ENCODE measurements at regions not wholly inside any gene's neighbourhood (a gene's known extent, or its start where the extent isn't known, plus 50 kb on each side); places are given as distances from the start of the nearest gene placed in this dataset.
"Not testable (repeated sequence)": the region's sequence is repeated elsewhere in the genome, so short reads cannot be mapped to it uniquely, and the experiment has no call there.

DNA sequence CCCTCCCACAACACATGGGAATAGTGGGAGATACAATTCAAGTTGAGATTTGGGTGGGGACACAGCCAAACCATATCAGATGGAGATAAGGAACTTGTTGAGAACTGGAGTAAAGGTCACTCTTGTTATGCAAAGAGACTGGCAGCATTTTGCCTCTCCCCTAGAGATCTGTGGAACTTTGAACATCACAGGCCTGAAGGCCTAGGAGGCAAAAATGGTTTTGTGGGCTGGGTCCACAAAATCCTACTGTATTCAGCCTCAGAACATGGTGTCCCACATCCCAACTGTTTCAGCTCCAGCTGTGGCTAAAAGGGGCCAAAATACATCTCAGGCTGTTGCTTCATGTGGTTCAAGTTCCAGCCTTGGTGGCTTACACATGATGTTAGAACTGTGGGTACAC is 1247.8 kb upstream of the IGFBP7 start:
- Mint-ChIP-seq H3K4me1 (no peaks in the 10 kb centered on the region), H3K27me3 (no peaks in the 10 kb centered on the region), H3K9me3 (peaks cover 6% of the 10 kb centered on the region), H3K4me3 (no peak overlapping the region), H3K27ac (no peak overlapping the region), H3K36me3 (no peaks in the 10 kb centered on the region)
- ATAC-seq (ENCODE audit: low read depth) (no peak), DNase-seq (ENCODE audit: low spot score in 2 of 2) (no peak)

DNA sequence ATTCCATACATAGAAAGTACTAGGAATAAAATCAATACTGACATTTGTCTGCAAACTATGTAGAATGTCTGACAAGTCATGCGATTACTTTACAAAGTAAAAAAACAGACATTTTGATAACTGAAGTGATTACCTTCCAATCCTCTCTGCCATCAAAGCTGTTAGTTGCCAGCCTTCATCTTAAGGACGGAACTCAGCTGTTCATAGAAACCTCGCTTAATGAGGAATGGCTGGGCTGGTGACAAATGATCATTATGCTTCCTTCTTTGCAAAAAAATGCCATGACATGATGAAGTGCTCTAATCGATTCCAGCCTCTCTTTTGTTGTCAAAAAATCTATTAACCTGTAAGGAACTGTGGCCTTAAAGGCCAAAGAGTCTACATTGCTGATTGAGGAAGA is 1214.9 kb upstream of the IGFBP7 start:
- no peaks in the 10 kb centered on the region for H3K4me1 Mint-ChIP-seq
- H3K36me3 Mint-ChIP-seq = no peaks in the 10 kb centered on the region
- ATAC-seq (ENCODE audit: low read depth) (no peak), DNase-seq (ENCODE audit: low spot score in 2 of 2) (no peak)
- no peak overlapping the region for H3K27ac Mint-ChIP-seq
- H3K27me3 Mint-ChIP-seq = no peaks in the 10 kb centered on the region
- H3K4me3 Mint-ChIP-seq = no peak overlapping the region
- H3K9me3 Mint-ChIP-seq = peaks cover 2% of the 10 kb centered on the region

DNA sequence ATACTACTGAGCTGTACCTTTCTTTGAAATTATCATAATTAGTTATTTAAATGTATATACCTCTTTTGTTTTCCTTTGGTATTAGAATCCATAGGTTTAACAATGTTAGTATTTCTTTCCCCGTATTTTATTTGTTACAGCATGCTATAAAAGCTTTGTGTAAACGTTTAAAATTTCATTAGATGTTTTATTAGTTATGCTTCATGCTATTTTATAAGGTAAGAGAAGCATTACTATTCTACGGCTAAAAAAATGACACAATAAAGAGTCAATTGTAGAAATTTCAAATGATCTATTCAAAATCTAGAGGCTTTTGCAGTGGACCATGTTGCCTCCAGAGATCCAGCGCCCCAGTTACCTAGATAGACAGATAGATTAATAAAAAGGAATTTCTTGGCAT is 1203.3 kb upstream of the IGFBP7 start:
- no peak for ATAC-seq (ENCODE audit: low read depth)
- no peaks in the 10 kb centered on the region for H3K4me1 Mint-ChIP-seq

DNA sequence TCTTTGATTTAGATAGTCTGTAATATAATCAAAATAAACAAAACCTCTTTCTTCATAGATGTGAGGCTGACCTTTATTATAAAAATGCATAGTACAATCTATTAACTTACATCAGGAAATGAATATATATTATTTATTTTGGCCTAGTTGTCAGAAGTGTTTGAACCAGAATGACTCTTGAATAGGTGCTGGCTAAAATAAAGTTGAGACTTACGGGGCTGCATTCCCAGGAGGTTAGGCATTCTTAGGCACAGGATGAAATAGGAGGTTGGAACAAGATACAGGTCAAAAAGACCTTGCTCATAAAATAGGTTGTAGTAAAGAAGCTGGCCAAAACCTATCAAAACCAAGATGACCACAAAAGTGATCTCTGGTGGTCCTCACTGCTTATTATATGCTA is 1193.3 kb upstream of the IGFBP7 start:
- Mint-ChIP-seq H3K4me3 (no peak overlapping the region), H3K4me1 (no peaks in the 10 kb centered on the region), H3K27me3 (no peaks in the 10 kb centered on the region), H3K27ac (no peak overlapping the region), H3K36me3 (no peaks in the 10 kb centered on the region), H3K9me3 (peaks cover 5% of the 10 kb centered on the region)
- DNase-seq (ENCODE audit: low spot score in 2 of 2) (no peak), ATAC-seq (ENCODE audit: low read depth) (no peak)

More for the DNA sequence above, 1203.3 kb upstream of the IGFBP7 start:
- no peak overlapping the region for H3K4me3 Mint-ChIP-seq
- no peak overlapping the region for H3K27ac Mint-ChIP-seq
- DNase-seq (ENCODE audit: low spot score in 2 of 2) = no peak
- no peaks in the 10 kb centered on the region for H3K9me3 Mint-ChIP-seq
- no peaks in the 10 kb centered on the region for H3K36me3 Mint-ChIP-seq
- no peaks in the 10 kb centered on the region for H3K27me3 Mint-ChIP-seq

DNA sequence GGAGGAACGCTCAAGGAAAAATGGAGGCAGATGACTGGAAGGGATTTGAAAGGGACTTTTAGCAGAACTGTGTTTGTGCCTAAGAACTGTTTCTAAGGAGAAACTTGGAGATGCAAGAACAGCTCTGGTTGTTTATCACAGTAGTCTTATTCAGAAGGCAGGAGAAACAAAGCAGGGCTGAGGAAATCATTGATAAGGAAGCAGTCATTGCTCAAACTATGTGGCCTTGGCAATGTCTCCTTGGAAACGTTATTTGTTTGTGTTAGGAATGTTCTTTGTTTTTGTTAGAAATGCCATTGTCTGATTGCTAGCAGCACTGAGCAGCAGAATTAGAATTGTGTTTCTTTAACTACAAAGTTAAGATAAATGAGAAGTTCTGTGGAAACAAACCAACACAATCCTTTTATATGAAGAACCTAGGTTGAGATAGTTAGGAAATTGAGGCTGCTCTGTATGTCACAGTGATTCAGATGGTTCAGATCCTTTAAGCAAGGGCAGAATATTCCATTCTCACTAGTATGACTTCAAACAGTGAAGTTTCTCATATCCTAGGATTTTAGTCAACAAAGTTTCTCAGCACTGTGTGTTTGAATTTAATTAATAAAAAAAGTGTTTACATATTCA is 1191.3 kb upstream of the IGFBP7 start:
- DNase-seq (ENCODE audit: low spot score in 2 of 2) (no peak), ATAC-seq (ENCODE audit: low read depth) (no peak)
- Mint-ChIP-seq H3K9me3 (peaks cover 5% of the 10 kb centered on the region), H3K36me3 (no peaks in the 10 kb centered on the region), H3K4me1 (no peaks in the 10 kb centered on the region), H3K27ac (no peak overlapping the region), H3K27me3 (no peaks in the 10 kb centered on the region), H3K4me3 (no peak overlapping the region)

DNA sequence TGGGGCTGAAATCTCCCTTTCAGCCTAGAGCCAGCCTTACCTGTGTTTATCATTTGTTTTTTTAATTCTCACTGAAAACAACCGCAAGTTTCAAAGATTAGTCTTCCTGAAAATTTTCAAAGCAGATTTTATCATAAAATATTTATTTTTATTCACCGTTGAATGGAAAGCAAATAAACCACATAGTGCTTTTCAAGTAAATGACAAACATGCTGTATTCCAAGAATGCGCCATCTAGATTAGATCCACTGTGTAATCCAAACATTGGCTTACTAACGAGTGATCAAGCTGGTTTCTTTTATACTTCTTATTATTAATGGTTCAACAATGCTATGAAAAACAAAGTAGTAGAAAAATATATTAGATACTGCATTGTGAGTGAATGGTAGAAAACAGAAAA is 1176.2 kb upstream of the IGFBP7 start:
- H3K9me3 Mint-ChIP-seq = peaks cover 4% of the 10 kb centered on the region
- H3K27me3 Mint-ChIP-seq = no peaks in the 10 kb centered on the region
- no peaks in the 10 kb centered on the region for H3K36me3 Mint-ChIP-seq
- ATAC-seq (ENCODE audit: low read depth) = no peak
- H3K27ac Mint-ChIP-seq = no peak overlapping the region
- no peaks in the 10 kb centered on the region for H3K4me1 Mint-ChIP-seq
- no peak overlapping the region for H3K4me3 Mint-ChIP-seq
- DNase-seq (ENCODE audit: low spot score in 2 of 2) = no peak

DNA sequence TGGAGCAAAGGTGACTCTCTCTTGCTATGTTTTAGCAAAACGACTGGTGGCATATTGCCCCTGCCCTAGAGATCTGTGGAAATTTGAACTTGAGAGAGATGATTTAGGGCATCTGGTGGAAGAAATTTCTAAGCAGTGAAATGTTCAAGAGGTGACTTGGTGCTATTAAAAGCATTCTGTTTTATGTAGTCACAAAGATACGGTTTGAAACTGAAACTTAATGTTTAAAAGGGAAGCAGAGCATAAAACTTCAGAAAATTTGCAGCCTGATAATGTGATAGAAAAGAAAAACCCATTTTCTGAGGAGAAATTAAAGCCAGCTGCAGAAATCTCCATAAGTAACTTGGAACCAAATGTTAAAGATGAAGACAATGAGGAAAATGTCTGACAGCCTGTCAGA is 1170.7 kb upstream of the IGFBP7 start:
- H3K9me3 Mint-ChIP-seq; H3K4me3 Mint-ChIP-seq; H3K27me3 Mint-ChIP-seq; ATAC-seq (ENCODE audit: low read depth); H3K36me3 Mint-ChIP-seq; H3K27ac Mint-ChIP-seq; H3K4me1 Mint-ChIP-seq; DNase-seq (ENCODE audit: low spot score in 2 of 2): not testable (repeated sequence)

DNA sequence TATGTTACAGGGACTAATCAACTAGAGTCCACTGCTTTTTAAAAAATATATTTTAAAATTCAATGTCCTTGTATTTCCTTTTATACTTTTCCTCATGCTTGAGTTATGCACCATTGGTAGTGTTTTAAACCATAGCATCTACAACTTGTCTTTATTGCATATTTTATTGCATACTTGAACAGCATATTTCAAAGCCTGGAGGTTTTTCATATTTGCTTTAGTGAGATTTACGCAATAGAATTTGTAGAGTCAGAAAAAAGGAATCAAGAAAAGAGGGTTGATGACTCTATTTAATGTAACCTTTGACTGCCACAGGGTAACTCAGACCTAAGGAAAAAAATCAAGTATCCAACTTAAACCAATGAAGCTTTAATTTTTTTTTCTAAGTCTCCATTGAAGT is 1165.7 kb upstream of the IGFBP7 start:
- H3K27ac Mint-ChIP-seq = no peak overlapping the region
- no peaks in the 10 kb centered on the region for H3K27me3 Mint-ChIP-seq
- no peaks in the 10 kb centered on the region for H3K4me1 Mint-ChIP-seq
- ATAC-seq (ENCODE audit: low read depth) = no peak
- peaks cover 2% of the 10 kb centered on the region for H3K9me3 Mint-ChIP-seq
- DNase-seq (ENCODE audit: low spot score in 2 of 2) = no peak
- no peak overlapping the region for H3K4me3 Mint-ChIP-seq
- H3K36me3 Mint-ChIP-seq = no peaks in the 10 kb centered on the region

DNA sequence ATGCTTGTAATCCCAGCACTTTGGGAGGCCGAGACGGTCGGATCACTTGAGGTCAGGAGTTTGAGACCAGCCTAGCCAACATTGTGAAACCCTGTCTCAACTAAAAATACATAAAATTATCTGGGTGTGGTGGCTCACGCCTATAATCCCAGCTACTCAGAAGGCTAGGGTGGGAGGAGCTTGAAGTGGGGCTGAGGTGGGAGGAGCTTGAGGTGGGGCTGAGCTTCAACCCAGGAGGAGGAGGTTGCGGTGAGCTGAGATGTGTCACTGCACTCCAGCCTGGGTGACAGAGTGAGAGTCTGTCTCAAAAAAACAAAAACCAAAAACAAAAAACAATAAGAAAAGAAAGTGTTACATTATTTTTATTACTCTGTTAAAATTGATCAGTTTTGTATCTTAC is 1164.4 kb upstream of the IGFBP7 start:
- Mint-ChIP-seq H3K4me3 (no peak overlapping the region), H3K27me3 (no peaks in the 10 kb centered on the region), H3K4me1 (no peaks in the 10 kb centered on the region), H3K9me3 (peaks cover 2% of the 10 kb centered on the region), H3K36me3 (no peaks in the 10 kb centered on the region), H3K27ac (no peak overlapping the region)
- ATAC-seq (ENCODE audit: low read depth) (no peak), DNase-seq (ENCODE audit: low spot score in 2 of 2) (no peak)

DNA sequence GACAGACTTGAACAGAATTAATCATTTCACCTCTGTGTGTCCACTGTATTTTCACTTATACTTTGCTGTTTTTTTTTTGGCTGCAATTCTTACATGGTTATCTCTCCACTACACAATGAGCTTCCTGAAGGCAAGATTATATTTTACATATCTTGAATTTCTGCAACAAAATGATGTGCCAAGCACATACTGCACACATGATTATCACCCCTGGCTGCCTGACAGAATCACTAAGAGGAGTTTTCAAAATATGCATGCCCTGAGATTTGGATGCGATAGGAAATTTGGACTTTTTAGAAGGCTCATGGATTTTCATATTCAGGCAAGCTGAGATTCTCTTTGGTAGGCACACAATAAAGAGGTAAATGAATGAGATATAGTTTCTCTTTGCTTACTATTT is 1162.1 kb upstream of the IGFBP7 start:
- peaks cover 8% of the 10 kb centered on the region for H3K9me3 Mint-ChIP-seq
- no peak for ATAC-seq (ENCODE audit: low read depth)
- no peaks in the 10 kb centered on the region for H3K36me3 Mint-ChIP-seq
- H3K4me1 Mint-ChIP-seq = no peaks in the 10 kb centered on the region
- no peak overlapping the region for H3K27ac Mint-ChIP-seq
- no peaks in the 10 kb centered on the region for H3K27me3 Mint-ChIP-seq
- DNase-seq (ENCODE audit: low spot score in 2 of 2) = no peak
- no peak overlapping the region for H3K4me3 Mint-ChIP-seq

DNA sequence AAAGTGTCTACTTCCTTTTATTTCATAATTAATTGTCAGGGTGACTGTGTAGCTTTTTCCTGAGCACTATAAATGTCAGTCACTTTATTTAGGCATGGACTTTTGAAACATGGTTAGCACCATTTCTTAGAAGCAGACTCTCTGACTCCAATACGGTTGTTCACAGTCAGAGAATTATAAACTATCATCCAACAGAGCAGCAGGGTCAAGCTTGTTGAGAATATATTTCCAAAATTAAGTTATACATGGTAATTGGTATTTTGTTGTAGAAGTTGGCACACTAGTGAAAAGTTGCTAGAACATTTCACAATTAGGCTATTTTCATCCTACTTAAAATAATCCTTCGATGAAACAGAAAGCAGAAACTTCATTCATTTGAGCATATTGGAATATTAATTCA is 1155.5 kb upstream of the IGFBP7 start:
- DNase-seq (ENCODE audit: low spot score in 2 of 2) (no peak), ATAC-seq (ENCODE audit: low read depth) (no peak)
- Mint-ChIP-seq H3K27me3 (no peaks in the 10 kb centered on the region), H3K4me1 (no peaks in the 10 kb centered on the region), H3K4me3 (no peak overlapping the region), H3K27ac (no peak overlapping the region), H3K9me3 (peaks cover 9% of the 10 kb centered on the region), H3K36me3 (no peaks in the 10 kb centered on the region)

DNA sequence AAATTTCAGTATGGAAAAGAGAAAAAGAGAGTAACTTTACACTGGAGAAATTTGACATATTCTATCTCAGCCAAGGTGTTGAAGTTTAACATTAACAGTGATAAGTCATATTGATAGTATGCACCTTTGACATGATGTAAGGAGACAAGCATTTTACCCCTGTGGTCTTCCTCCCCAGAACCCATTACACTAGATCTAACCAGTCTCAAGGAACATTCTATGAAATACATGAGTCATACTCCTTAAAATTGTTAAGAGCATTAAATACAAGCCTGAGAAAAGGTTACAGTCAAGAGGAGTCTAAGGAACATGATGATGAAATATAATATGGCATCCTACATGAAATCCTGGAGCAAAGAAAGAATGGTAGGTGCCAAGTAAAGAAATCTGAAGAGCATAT is 1151.3 kb upstream of the IGFBP7 start:
- Mint-ChIP-seq H3K27me3 (no peaks in the 10 kb centered on the region), H3K9me3 (peaks cover 4% of the 10 kb centered on the region), H3K4me1 (no peaks in the 10 kb centered on the region), H3K27ac (no peak overlapping the region), H3K4me3 (no peak overlapping the region), H3K36me3 (no peaks in the 10 kb centered on the region)
- ATAC-seq (ENCODE audit: low read depth) = no peak
- DNase-seq (ENCODE audit: low spot score in 2 of 2) = no peak

DNA sequence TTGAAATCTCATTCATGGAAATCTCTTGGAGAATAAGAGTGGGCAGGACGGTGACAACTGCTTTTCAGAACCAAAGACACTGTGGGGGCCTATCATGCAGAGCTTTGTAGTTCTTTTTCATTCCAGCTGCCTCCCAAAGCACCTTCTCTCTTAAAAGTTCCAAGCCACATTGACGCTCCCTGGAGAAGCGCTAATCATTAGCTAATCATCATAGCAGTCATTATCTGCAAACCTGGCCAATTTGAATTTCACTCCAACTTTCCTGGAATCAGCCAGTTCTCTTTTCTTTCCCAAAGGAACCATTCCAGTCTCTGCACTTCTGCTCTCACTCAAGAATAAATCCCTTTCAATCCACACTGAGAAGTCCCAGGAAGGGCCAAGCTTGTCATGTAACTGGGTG is 1144.1 kb upstream of the IGFBP7 start:
- no peak overlapping the region for H3K27ac Mint-ChIP-seq
- DNase-seq (ENCODE audit: low spot score in 2 of 2) = no peak
- no peaks in the 10 kb centered on the region for H3K27me3 Mint-ChIP-seq
- H3K4me3 Mint-ChIP-seq = no peak overlapping the region
- H3K4me1 Mint-ChIP-seq = no peaks in the 10 kb centered on the region
- peaks cover 3% of the 10 kb centered on the region for H3K9me3 Mint-ChIP-seq
- H3K36me3 Mint-ChIP-seq = no peaks in the 10 kb centered on the region
- no peak for ATAC-seq (ENCODE audit: low read depth)

DNA sequence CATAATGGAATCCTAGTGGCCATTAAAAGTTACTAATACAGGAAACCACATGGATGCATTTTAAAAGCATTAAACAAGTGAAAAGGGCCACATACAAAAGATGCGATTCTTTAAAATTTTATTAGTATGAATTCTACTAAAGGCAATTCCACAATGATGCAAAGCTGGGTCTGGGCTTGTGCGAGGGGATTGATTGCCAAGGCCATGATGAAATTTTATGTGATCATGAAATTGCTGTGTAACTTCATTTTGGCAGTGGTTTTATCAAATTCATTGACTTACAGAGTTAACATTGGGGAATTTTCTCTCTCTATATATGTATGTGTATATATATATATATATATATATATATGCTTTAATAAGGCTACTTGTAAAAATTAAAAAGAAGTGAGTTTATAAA is 1142.5 kb upstream of the IGFBP7 start:
- H3K4me3 Mint-ChIP-seq = no peak overlapping the region
- no peaks in the 10 kb centered on the region for H3K27me3 Mint-ChIP-seq
- no peak overlapping the region for H3K27ac Mint-ChIP-seq
- H3K36me3 Mint-ChIP-seq = no peaks in the 10 kb centered on the region
- DNase-seq (ENCODE audit: low spot score in 2 of 2) (no peak), ATAC-seq (ENCODE audit: low read depth) (no peak)
- peaks cover 3% of the 10 kb centered on the region for H3K9me3 Mint-ChIP-seq
- H3K4me1 Mint-ChIP-seq = no peaks in the 10 kb centered on the region

DNA sequence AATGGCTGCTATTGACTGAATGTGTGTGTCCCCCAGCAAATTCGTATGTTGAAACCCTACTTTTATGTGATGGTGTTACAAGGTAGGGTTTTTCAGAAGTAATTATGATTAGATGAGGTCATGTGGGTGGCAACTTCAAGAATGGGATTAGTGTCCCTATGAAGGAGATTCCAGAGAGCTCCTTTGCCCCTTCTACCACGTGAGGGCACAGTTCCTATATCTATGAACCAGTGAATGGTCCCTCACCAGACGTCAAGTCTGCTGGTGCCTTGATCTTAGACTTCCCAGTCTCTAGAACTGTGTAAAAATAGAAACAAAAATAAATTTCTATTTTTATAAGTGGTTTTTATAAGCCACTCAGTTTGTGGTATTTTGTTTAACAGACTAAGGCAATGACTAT is 1137.6 kb upstream of the IGFBP7 start:
- no peaks in the 10 kb centered on the region for H3K4me1 Mint-ChIP-seq
- no peaks in the 10 kb centered on the region for H3K9me3 Mint-ChIP-seq
- H3K27me3 Mint-ChIP-seq = no peaks in the 10 kb centered on the region
- H3K36me3 Mint-ChIP-seq = no peaks in the 10 kb centered on the region
- ATAC-seq (ENCODE audit: low read depth) (no peak), DNase-seq (ENCODE audit: low spot score in 2 of 2) (no peak)
- H3K27ac Mint-ChIP-seq = no peak overlapping the region
- no peak overlapping the region for H3K4me3 Mint-ChIP-seq

Measured in memory B cell (primary cell).